ENCODE measurements at regions not wholly inside any gene's neighbourhood (a gene's known extent, or its start where the extent isn't known, plus 50 kb on each side); places are given as distances from the start of the nearest gene placed in this dataset.

GRCh38 chr3:99487894-99488293 is 150.5 kb upstream of the COL8A1 start:
- ATAC-seq, result no peak
- TF ChIP-seq ZNF565 (CRISPR knock-in tag; conservative IDR thresholded peaks at IDR 0.05; ENCODE audit: low read depth), result no peak
- TF ChIP-seq ISL1 (CRISPR knock-in tag; IDR thresholded peaks at IDR 0.05), result no peak
- no peak for TF ChIP-seq BACH2 (CRISPR knock-in tag; IDR thresholded peaks at IDR 0.05; ENCODE audit: borderline replicate concordance)
- no peak for TF ChIP-seq ZNF70 (CRISPR knock-in tag; IDR thresholded peaks at IDR 0.05)
- no peak for TF ChIP-seq TCF4 (CRISPR knock-in tag; IDR thresholded peaks at IDR 0.05; ENCODE audit: borderline replicate concordance)
- TF ChIP-seq ZFP3 (CRISPR knock-in tag; IDR thresholded peaks at IDR 0.05), result no peak

- no peak for ATAC-seq
- no peak for TF ChIP-seq PPARA (CRISPR knock-in tag; IDR thresholded peaks at IDR 0.05; ENCODE audit: borderline replicate concordance)
- no peak for TF ChIP-seq ZFP3 (CRISPR knock-in tag; IDR thresholded peaks at IDR 0.05)
Observed at GRCh38 chr3:99485286-99485685, 153.1 kb upstream of the COL8A1 start.

- TF ChIP-seq PPARA (CRISPR knock-in tag; IDR thresholded peaks at IDR 0.05; ENCODE audit: borderline replicate concordance) (no peak), CSDC2 (CRISPR knock-in tag; IDR thresholded peaks at IDR 0.05) (no peak)
- ATAC-seq, result no peak
Observed at GRCh38 chr3:99484871-99485270, 153.5 kb upstream of the COL8A1 start.

GRCh38 chr3:99483841-99484240 is 154.6 kb upstream of the COL8A1 start:
- TF ChIP-seq ARNTL (CRISPR knock-in tag; IDR thresholded peaks at IDR 0.05; ENCODE audit: borderline replicate concordance, low read depth), result no peak
- TF ChIP-seq TCF4 (CRISPR knock-in tag; IDR thresholded peaks at IDR 0.05; ENCODE audit: borderline replicate concordance), result no peak
- TF ChIP-seq GLIS3 (CRISPR knock-in tag; IDR thresholded peaks at IDR 0.05), result no peak
- TF ChIP-seq TOX (CRISPR knock-in tag; IDR thresholded peaks at IDR 0.05; ENCODE audit: borderline replicate concordance), result no peak
- TF ChIP-seq RARB (CRISPR knock-in tag; IDR thresholded peaks at IDR 0.05), result no peak
- no peak for TF ChIP-seq ZFP3 (CRISPR knock-in tag; IDR thresholded peaks at IDR 0.05)
- TF ChIP-seq ZNF70 (CRISPR knock-in tag; IDR thresholded peaks at IDR 0.05), result no peak
- no peak for TF ChIP-seq ESRRG (CRISPR knock-in tag; IDR thresholded peaks at IDR 0.05)
- no peak for TF ChIP-seq PPARA (CRISPR knock-in tag; IDR thresholded peaks at IDR 0.05; ENCODE audit: borderline replicate concordance)
- no peak for TF ChIP-seq POU6F1 (CRISPR knock-in tag; IDR thresholded peaks at IDR 0.05; ENCODE audit: borderline replicate concordance, low read depth)
- TF ChIP-seq TSHZ2 (CRISPR knock-in tag; IDR thresholded peaks at IDR 0.05), result no peak
- no peak for TF ChIP-seq PATZ1 (CRISPR knock-in tag; IDR thresholded peaks at IDR 0.05; ENCODE audit: borderline replicate concordance)
- no peak for TF ChIP-seq ZNF565 (CRISPR knock-in tag; conservative IDR thresholded peaks at IDR 0.05; ENCODE audit: low read depth)
- TF ChIP-seq ISL1 (CRISPR knock-in tag; IDR thresholded peaks at IDR 0.05), result no peak
- no peak for TF ChIP-seq BACH2 (CRISPR knock-in tag; IDR thresholded peaks at IDR 0.05; ENCODE audit: borderline replicate concordance)
- TF ChIP-seq CSDC2 (CRISPR knock-in tag; IDR thresholded peaks at IDR 0.05), result no peak
- TF ChIP-seq ZNF8 (CRISPR knock-in tag; IDR thresholded peaks at IDR 0.05), result no peak
- no peak for TF ChIP-seq ZC3H10 (CRISPR knock-in tag; IDR thresholded peaks at IDR 0.05)
- ATAC-seq, result no peak

GRCh38 chr3:99482191-99482590 is 156.2 kb upstream of the COL8A1 start:
- TF ChIP-seq ISL1 (CRISPR knock-in tag; IDR thresholded peaks at IDR 0.05) (no peak), BACH2 (CRISPR knock-in tag; IDR thresholded peaks at IDR 0.05; ENCODE audit: borderline replicate concordance) (no peak), PPARA (CRISPR knock-in tag; IDR thresholded peaks at IDR 0.05; ENCODE audit: borderline replicate concordance) (no peak), PATZ1 (CRISPR knock-in tag; IDR thresholded peaks at IDR 0.05; ENCODE audit: borderline replicate concordance) (no peak), ZFP3 (CRISPR knock-in tag; IDR thresholded peaks at IDR 0.05) (no peak), ZNF70 (CRISPR knock-in tag; IDR thresholded peaks at IDR 0.05) (no peak), ZC3H10 (CRISPR knock-in tag; IDR thresholded peaks at IDR 0.05) (no peak), TOX (CRISPR knock-in tag; IDR thresholded peaks at IDR 0.05; ENCODE audit: borderline replicate concordance) (no peak), ARNTL (CRISPR knock-in tag; IDR thresholded peaks at IDR 0.05; ENCODE audit: borderline replicate concordance, low read depth) (no peak), ESRRG (CRISPR knock-in tag; IDR thresholded peaks at IDR 0.05) (no peak), SNAI2 (CRISPR knock-in tag; IDR thresholded peaks at IDR 0.05) (no peak), RARB (CRISPR knock-in tag; IDR thresholded peaks at IDR 0.05) (no peak), ZFP30 (CRISPR knock-in tag; IDR thresholded peaks at IDR 0.05) (no peak), CSDC2 (CRISPR knock-in tag; IDR thresholded peaks at IDR 0.05) (no peak), GLIS3 (CRISPR knock-in tag; IDR thresholded peaks at IDR 0.05) (no peak), OSR1 (CRISPR knock-in tag; IDR thresholded peaks at IDR 0.05) (no peak), ZNF8 (CRISPR knock-in tag; IDR thresholded peaks at IDR 0.05) (no peak), TSHZ2 (CRISPR knock-in tag; IDR thresholded peaks at IDR 0.05) (no peak)
- no peak for ATAC-seq

Measured in SK-N-SH treated with all-trans-retinoic acid at 6 μM for 48 hours (cell line).